ENCODE measurements at regions not wholly inside any gene's neighbourhood (a gene's known extent, or its start where the extent isn't known, plus 50 kb on each side); places are given as distances from the start of the nearest gene placed in this dataset.

- CTCF ChIA-PET: no interaction called here
- Histone ChIP-seq H3K79me1 (ENCODE audit: low read depth in 1 of 2, low read length in 2 of 2) (no peaks in the 10 kb centered on the region), H3K9ac (ENCODE audit: low read depth, low read length) (no peak overlapping the region), H3K4ac (ENCODE audit: low read depth, low read length) (no peak overlapping the region), H2BK120ac (ENCODE audit: low read depth, low read length) (no peak overlapping the region), H2BK15ac (ENCODE audit: low read depth, low read length) (no peak overlapping the region), H3K9me3 (ENCODE audit: control insufficient read depth, insufficient read depth, low read length) (no peaks in the 10 kb centered on the region), H2AK9ac (replicated peaks; ENCODE audit: low read depth, low read length, poor library complexity) (no peak overlapping the region), H3K4me1 (ENCODE audit: control insufficient read depth, insufficient read depth, low read length) (no peaks in the 10 kb centered on the region), H3K9me1 (ENCODE audit: insufficient read depth, low read length) (no peaks in the 10 kb centered on the region), H2BK5ac (ENCODE audit: low read depth, low read length, poor library complexity, severe bottlenecking) (no peak overlapping the region), H3K4me2 (ENCODE audit: low read depth, low read length) (no peak overlapping the region), H2AFZ (replicated peaks; ENCODE audit: low read length, poor library complexity) (no peak overlapping the region), H2AK5ac (ENCODE audit: low read depth, low read length) (no peak overlapping the region), H3K36me3 (ENCODE audit: control insufficient read depth, insufficient read depth, low read length) (no peaks in the 10 kb centered on the region), H4K20me1 (ENCODE audit: insufficient read depth, low read length) (no peaks in the 10 kb centered on the region), H3K4me3 (ENCODE audit: insufficient read depth, low read depth, low read length) (no peak overlapping the region), H4K5ac (ENCODE audit: low read depth, low read length) (no peak overlapping the region), H3K14ac (replicated peaks; ENCODE audit: low read depth, low read length) (no peak overlapping the region), H4K8ac (ENCODE audit: low read depth in 2 of 2, low read length in 2 of 2) (no peak overlapping the region), H3K27me3 (ENCODE audit: control insufficient read depth, insufficient read depth, low read length) (no peaks in the 10 kb centered on the region; the same call in none of the 2 replicates), H3K23ac (ENCODE audit: low read depth, low read length) (no peak overlapping the region), H4K91ac (ENCODE audit: insufficient read depth, low read depth, low read length) (no peak overlapping the region), H3K18ac (ENCODE audit: low read depth, low read length) (no peak overlapping the region), H3K56ac (ENCODE audit: extremely low read depth, insufficient read depth, low read length) (no peak overlapping the region), H3K27ac (ENCODE audit: insufficient read depth, low read length) (no peak overlapping the region), H2BK20ac (ENCODE audit: low read depth, low read length) (no peak overlapping the region)
- no TSS peak for BruUV-seq (replicated peaks)
- dilution Hi-C loops (cut with HindIII; ENCODE audit: low sequenced_read_pairs, unreplicated experiment): no loop called here
- ATAC-seq (ENCODE audit: low read depth): no peak
- intact Hi-C loops (cut with micrococcal nuclease): no loop called here
- POLR2A ChIA-PET (ENCODE audit: unreplicated experiment): no interaction called here
- DNase-seq: no peak
- in situ Hi-C loops (cut with MboI; ENCODE audit: low sequenced_read_pairs): no loop called here
- no CpG with 5 or more reads among the region's 4 CpGs for WGBS, 2 experiments (ENCODE audit: extremely low coverage in 2 of 2, insufficient read length in 1 of 2)
- TF ChIP-seq MAFK (IDR thresholded peaks at IDR 0.05; ENCODE audit: low read depth, low read length): no peak
- no peak for TF ChIP-seq CHD1 (IDR thresholded peaks at IDR 0.05; ENCODE audit: low read depth, low read length)
- no peak for TF ChIP-seq NFE2L2 (IDR thresholded peaks at IDR 0.05; ENCODE audit: low read depth, low read length)
- TF ChIP-seq BHLHE40 (IDR thresholded peaks at IDR 0.05; ENCODE audit: low read depth, low read length): no peak
- no peak for TF ChIP-seq CTCF (conservative IDR thresholded peaks at IDR 0.05; ENCODE audit: low read depth, low read length)
- TF ChIP-seq ELK1 (IDR thresholded peaks at IDR 0.05; ENCODE audit: borderline replicate concordance, low read depth, low read length): no peak
- TF ChIP-seq USF2 (IDR thresholded peaks at IDR 0.05; ENCODE audit: low read depth, low read length): no peak
- no peak for TF ChIP-seq RCOR1 (IDR thresholded peaks at IDR 0.05; ENCODE audit: insufficient replicate concordance, low read length)
- TF ChIP-seq RFX5 (IDR thresholded peaks at IDR 0.05; ENCODE audit: low read depth, low read length): no peak
- TF ChIP-seq POLR2A (IDR thresholded peaks at IDR 0.05; ENCODE audit: low read depth, low read length): no peak
Observed at GRCh38 chr5:37975531-37975930, 135.7 kb upstream of the GDNF start.
